GM06990 (cell line): ENCODE measurements at regions not wholly inside any gene's neighbourhood (a gene's known extent, or its start where the extent isn't known, plus 50 kb on each side); places are given as distances from the start of the nearest gene placed in this dataset.

Experiments used
- DNase-seq: peaks from one replicate; pipeline ENCODE4 v3.0.0-alpha.2; 2011; ENCODE audit not compliant: insufficient read length; ENCODE audit errors: extremely low read depth
- H3K27me3 ChIP-seq: replicated peaks from 2 replicates; pipeline ENCODE4 v1.6.0; 2011; ENCODE audit warnings: low read length; ENCODE audit not compliant: control insufficient read depth, insufficient read depth
- H3K36me3 ChIP-seq: 2 replicates; pipeline ENCODE4 v1.5.1; 2011; ENCODE audit warnings: low read length; ENCODE audit not compliant: control insufficient read depth, insufficient read depth
- H3K4me3 ChIP-seq: replicated peaks from 2 replicates; pipeline ENCODE4 v1.5.1; 2011; ENCODE audit warnings: low read depth, mild to moderate bottlenecking, control low read depth, low read length
- CTCF ChIP-seq: IDR thresholded peaks from 2 replicates; pipeline ENCODE4 v1.5.1; 2011; ENCODE audit warnings: low read length, control low read depth, mild to moderate bottlenecking, inconsistent platforms; ENCODE audit not compliant: insufficient read depth, poor library complexity, severe bottlenecking

GRCh38 chr18:56475250-56475649, 163.1 kb downstream of the TXNL1 start:
- DNase-seq: no peak
- TF ChIP-seq CTCF: no peak
- H3K27me3 ChIP-seq: no peaks in the 10 kb centered on the region
- no peaks in the 10 kb centered on the region for H3K36me3 ChIP-seq
- no peak overlapping the region for H3K4me3 ChIP-seq

GRCh38 chr18:56473400-56474024, 164.9 kb downstream of the TXNL1 start:
- DNase-seq: no peak
- no peaks in the 10 kb centered on the region for H3K27me3 ChIP-seq
- H3K4me3 ChIP-seq: no peak overlapping the region
- no peaks in the 10 kb centered on the region for H3K36me3 ChIP-seq
- TF ChIP-seq CTCF: no peak

- DNase-seq: no peak
- H3K4me3 ChIP-seq: no peak overlapping the region
- H3K27me3 ChIP-seq: no peaks in the 10 kb centered on the region
- TF ChIP-seq CTCF: no peak
- H3K36me3 ChIP-seq: no peaks in the 10 kb centered on the region
Measured at GRCh38 chr18:56470406-56471351, 167.7 kb downstream of the TXNL1 start.

GRCh38 chr18:56469582-56469981, 168.8 kb downstream of the TXNL1 start:
- Histone ChIP-seq H3K4me3 (no peak overlapping the region), H3K27me3 (no peaks in the 10 kb centered on the region), H3K36me3 (no peaks in the 10 kb centered on the region)
- TF ChIP-seq CTCF: no peak
- DNase-seq: no peak

GRCh38 chr18:56468396-56468795, 170.0 kb downstream of the TXNL1 start:
- no peak for TF ChIP-seq CTCF
- DNase-seq: no peak
- H3K27me3 ChIP-seq: no peaks in the 10 kb centered on the region
- H3K36me3 ChIP-seq: no peaks in the 10 kb centered on the region
- H3K4me3 ChIP-seq: no peak overlapping the region
